ENCODE measurements at regions not wholly inside any gene's neighbourhood (a gene's known extent, or its start where the extent isn't known, plus 50 kb on each side); places are given as distances from the start of the nearest gene placed in this dataset.

- no peak for TF ChIP-seq SMC3 (conservative IDR thresholded peaks at IDR 0.05; ENCODE audit: poor library complexity)
- TF ChIP-seq CTCF (IDR thresholded peaks at IDR 0.05; ENCODE audit: poor library complexity, severe bottlenecking), result no peak
- no peak for TF ChIP-seq POLR2AphosphoS5 (IDR thresholded peaks at IDR 0.05)
- Histone ChIP-seq H3K9me3 (ENCODE audit: low read length) (no peaks in the 10 kb centered on the region), H4K20me1 (ENCODE audit: insufficient read depth) (no peaks in the 10 kb centered on the region), H3K9ac (ENCODE audit: low read length) (no peak overlapping the region), H3K4me2 (ENCODE audit: low read length) (no peak overlapping the region), H3K36me3 (ENCODE audit: insufficient read depth, low read length) (no peaks in the 10 kb centered on the region), H3F3A (ENCODE audit: insufficient read depth, low read length, poor library complexity, severe bottlenecking) (no peaks in the 10 kb centered on the region), H3K27me3 (ENCODE audit: insufficient read depth, low read depth, low read length) (no peaks in the 10 kb centered on the region), H3K79me2 (replicated peaks; ENCODE audit: insufficient read depth, low read length) (no peaks in the 10 kb centered on the region), H3K9me2 (ENCODE audit: insufficient read depth, low read length) (no peaks in the 10 kb centered on the region), H3K4me3 (ENCODE audit: low read length) (no peak overlapping the region), H3K27ac (ENCODE audit: low read length) (no peak overlapping the region), H2AFZ (ENCODE audit: low read depth, low read length) (no peak overlapping the region)
Measured at GRCh38 chr7:85285527-85285926, 98.7 kb upstream of the SEMA3D start.

GRCh38 chr7:85275204-85275603 lies 88.3 kb upstream of the SEMA3D start:
- no peaks in the 10 kb centered on the region for H3K27me3 ChIP-seq (ENCODE audit: insufficient read depth, low read depth, low read length)
- H3K4me3 ChIP-seq (ENCODE audit: low read length), result no peak overlapping the region
- H4K20me1 ChIP-seq (ENCODE audit: insufficient read depth), result no peaks in the 10 kb centered on the region
- H3K9me2 ChIP-seq (ENCODE audit: insufficient read depth, low read length), result no peaks in the 10 kb centered on the region
- H3F3A ChIP-seq (ENCODE audit: insufficient read depth, low read length, poor library complexity, severe bottlenecking), result no peaks in the 10 kb centered on the region
- no peaks in the 10 kb centered on the region for H3K9me3 ChIP-seq (ENCODE audit: low read length)
- H3K9ac ChIP-seq (ENCODE audit: low read length), result no peak overlapping the region
- H3K27ac ChIP-seq (ENCODE audit: low read length), result no peak overlapping the region
- TF ChIP-seq EP300 (conservative IDR thresholded peaks at IDR 0.05; ENCODE audit: poor library complexity, severe bottlenecking) (no peak), CTCF (IDR thresholded peaks at IDR 0.05; ENCODE audit: poor library complexity, severe bottlenecking) (no peak), MXI1 (conservative IDR thresholded peaks at IDR 0.05; ENCODE audit: poor library complexity, severe bottlenecking) (no peak), REST (IDR thresholded peaks at IDR 0.05; ENCODE audit: borderline replicate concordance) (no peak), TAF1 (IDR thresholded peaks at IDR 0.05; ENCODE audit: low read depth) (no peak), RAD21 (conservative IDR thresholded peaks at IDR 0.05) (no peak), EZH2 (IDR thresholded peaks at IDR 0.05; ENCODE audit: borderline replicate concordance, insufficient read depth, low read length, poor library complexity, severe bottlenecking) (no peak), POLR2AphosphoS5 (IDR thresholded peaks at IDR 0.05) (no peak), SMC3 (conservative IDR thresholded peaks at IDR 0.05; ENCODE audit: poor library complexity) (no peak)
- H2AFZ ChIP-seq (ENCODE audit: low read depth, low read length), result no peak overlapping the region
- H3K79me2 ChIP-seq (replicated peaks; ENCODE audit: insufficient read depth, low read length), result no peaks in the 10 kb centered on the region
- no peak overlapping the region for H3K4me2 ChIP-seq (ENCODE audit: low read length)
- H3K36me3 ChIP-seq (ENCODE audit: insufficient read depth, low read length), result no peaks in the 10 kb centered on the region
